Mammary epithelial cell (primary cell): ENCODE measurements at regions not wholly inside any gene's neighbourhood (a gene's known extent, or its start where the extent isn't known, plus 50 kb on each side); places are given as distances from the start of the nearest gene placed in this dataset.
"Not testable (repeated sequence)": the region's sequence is repeated elsewhere in the genome, so short reads cannot be mapped to it uniquely, and the experiment has no call there.

ENCODE experiments used
- CTCF ChIP-seq, 2 donors: IDR thresholded peaks in 1 of 2; conservative IDR thresholded peaks in 1 of 2; 2 replicates each; pipeline ENCODE4 v1.5.1; 2011 to 2012; ENCODE audit warnings: inconsistent platforms in 2 of 2, low read length in 2 of 2, mild to moderate bottlenecking in 2 of 2, control low read depth in 1 of 2, low read depth in 1 of 2; ENCODE audit not compliant: insufficient read depth in 1 of 2; ENCODE audit errors: extremely low read depth in 1 of 2
- EZH2 ChIP-seq: IDR thresholded peaks from 2 replicates; pipeline ENCODE4 v1.6.1; 2012; ENCODE audit warnings: low read length, inconsistent platforms, borderline replicate concordance

GRCh38 chr3:198146070-198146469 is 186.1 kb downstream of the LMLN start:
- not testable (repeated sequence) for TF ChIP-seq CTCF (conservative IDR thresholded peaks at IDR 0.05 in 1 of 2, IDR thresholded peaks at IDR 0.05 in 1 of 2; ENCODE audit: extremely low read depth in 1 of 2, insufficient read depth in 1 of 2, low read depth in 1 of 2, low read length in 2 of 2); EZH2
